ENCODE measurements at regions not wholly inside any gene's neighbourhood (a gene's known extent, or its start where the extent isn't known, plus 50 kb on each side); places are given as distances from the start of the nearest gene placed in this dataset.

GRCh38 chr16:86150641-86151238, 251.8 kb downstream of the IRF8 start:
- ChIA-PET CTCF (interaction anchor here (1.5 kb wide), 1 partner anchor 367 kb away, joined by 3 read pairs; no protein-coding TSS in a partner anchor), POLR2A (no interaction called here)
- no peak overlapping the region for H3K9ac ChIP-seq (replicated peaks; ENCODE audit: extremely low read depth, insufficient read depth, low read length)
- H3K27me3 ChIP-seq (ENCODE audit: control insufficient read depth in 2 of 2, insufficient read depth in 2 of 2, low read length in 2 of 2), result peaks cover 4 to 6% of the 10 kb centered on the region in 2 experiments
- no peaks in the 10 kb centered on the region for H4K20me1 ChIP-seq (replicated peaks; ENCODE audit: control insufficient read depth, extremely low read depth, insufficient read depth, low read length)
- H3K4me2 ChIP-seq (ENCODE audit: insufficient read depth, low read length), result no peak overlapping the region
- dilution Hi-C loops (cut with MboI; ENCODE audit: extremely low pct_ligation_motif_present, low sequenced_read_pairs) (no loop called here), intact Hi-C loops (cut with micrococcal nuclease) (no loop called here)
- BruUV-seq (replicated peaks), result no TSS peak
- no peak for FAIRE-seq
- no peaks in the 10 kb centered on the region for H3K9me3 ChIP-seq (replicated peaks; ENCODE audit: control insufficient read depth, insufficient read depth, low read length)
- no peaks in the 10 kb centered on the region for H3K79me2 ChIP-seq (ENCODE audit: control insufficient read depth, insufficient read depth, low read length)
- DNase-seq (ENCODE audit: low read depth, low spot score), result no peak
- H3K4me3 ChIP-seq (replicated peaks in 1 of 3; ENCODE audit: insufficient read depth in 1 of 3, low read depth in 1 of 3, low read length in 3 of 3), result no peak overlapping the region
- H2AFZ ChIP-seq (ENCODE audit: low read depth, low read length), result no peak overlapping the region
- TF ChIP-seq, protein P1, sequence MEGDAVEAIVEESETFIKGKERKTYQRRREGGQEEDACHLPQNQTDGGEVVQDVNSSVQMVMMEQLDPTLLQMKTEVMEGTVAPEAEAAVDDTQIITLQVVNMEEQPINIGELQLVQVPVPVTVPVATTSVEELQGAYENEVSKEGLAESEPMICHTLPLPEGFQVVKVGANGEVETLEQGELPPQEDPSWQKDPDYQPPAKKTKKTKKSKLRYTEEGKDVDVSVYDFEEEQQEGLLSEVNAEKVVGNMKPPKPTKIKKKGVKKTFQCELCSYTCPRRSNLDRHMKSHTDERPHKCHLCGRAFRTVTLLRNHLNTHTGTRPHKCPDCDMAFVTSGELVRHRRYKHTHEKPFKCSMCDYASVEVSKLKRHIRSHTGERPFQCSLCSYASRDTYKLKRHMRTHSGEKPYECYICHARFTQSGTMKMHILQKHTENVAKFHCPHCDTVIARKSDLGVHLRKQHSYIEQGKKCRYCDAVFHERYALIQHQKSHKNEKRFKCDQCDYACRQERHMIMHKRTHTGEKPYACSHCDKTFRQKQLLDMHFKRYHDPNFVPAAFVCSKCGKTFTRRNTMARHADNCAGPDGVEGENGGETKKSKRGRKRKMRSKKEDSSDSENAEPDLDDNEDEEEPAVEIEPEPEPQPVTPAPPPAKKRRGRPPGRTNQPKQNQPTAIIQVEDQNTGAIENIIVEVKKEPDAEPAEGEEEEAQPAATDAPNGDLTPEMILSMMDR (IDR thresholded peaks at IDR 0.05; ENCODE audit: extremely low read depth in 1 of 2, insufficient read depth in 1 of 2, low read depth in 1 of 2, low read length in 2 of 2), result no peak
- TF ChIP-seq, protein P2, sequence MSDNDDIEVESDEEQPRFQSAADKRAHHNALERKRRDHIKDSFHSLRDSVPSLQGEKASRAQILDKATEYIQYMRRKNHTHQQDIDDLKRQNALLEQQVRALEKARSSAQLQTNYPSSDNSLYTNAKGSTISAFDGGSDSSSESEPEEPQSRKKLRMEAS (IDR thresholded peaks at IDR 0.05; ENCODE audit: insufficient read depth, insufficient read length), result no peak
- TF ChIP-seq FOS (IDR thresholded peaks at IDR 0.05; ENCODE audit: borderline replicate concordance, insufficient read depth, low read length), result no peak
- no peak for TF ChIP-seq JUN (IDR thresholded peaks at IDR 0.05; ENCODE audit: borderline replicate concordance, insufficient read depth, insufficient read length, low read depth)
- no peak for TF ChIP-seq MYC (IDR thresholded peaks at IDR 0.05; ENCODE audit: low read depth, low read length)
- TF ChIP-seq EZH2 (IDR thresholded peaks at IDR 0.05; ENCODE audit: borderline replicate concordance, low read depth, low read length, severe bottlenecking), result no peak
- no peak for TF ChIP-seq POLR2A (IDR thresholded peaks at IDR 0.05; ENCODE audit: low read depth, low read length)
- TF ChIP-seq GATA2 (IDR thresholded peaks at IDR 0.05; ENCODE audit: insufficient read depth, insufficient read length, low read depth, low read length), result no peak
- no peak for TF ChIP-seq POLR2AphosphoS5 (IDR thresholded peaks at IDR 0.05; ENCODE audit: insufficient read depth, low read depth, low read length)
- no peaks in the 10 kb centered on the region for H3K4me1 ChIP-seq (ENCODE audit: control insufficient read depth, extremely low read depth, insufficient read depth, low read length)
- H3K27ac ChIP-seq (ENCODE audit: insufficient read depth, low read depth, low read length), result no peak overlapping the region
- H3K9me1 ChIP-seq (replicated peaks; ENCODE audit: control insufficient read depth, extremely low read depth, insufficient read depth, low read length), result no peaks in the 10 kb centered on the region
- no peaks in the 10 kb centered on the region for H3K36me3 ChIP-seq (ENCODE audit: control insufficient read depth in 2 of 2, extremely low read depth in 1 of 2, insufficient read depth in 2 of 2, low read length in 2 of 2)

All from endothelial cell of umbilical vein (primary cell).